Neural cell (in vitro differentiated cells): ENCODE measurements at regions not wholly inside any gene's neighbourhood (a gene's known extent, or its start where the extent isn't known, plus 50 kb on each side); places are given as distances from the start of the nearest gene placed in this dataset.

Experiments used
- EP300 ChIP-seq: fragments of 450-650 bp; conservative IDR thresholded peaks from 2 replicates; pipeline ENCODE4 v1.6.1; 2014; ENCODE audit warnings: antibody characterized with exemption, mild to moderate bottlenecking, moderate library complexity; ENCODE audit not compliant: poor library complexity, severe bottlenecking
- EZH2 ChIP-seq: fragments of 200-600, 300-800 bp; shearing (Covaris generic), sonication (generic); IDR thresholded peaks from 2 replicates; pipeline ENCODE4 v1.6.1; 2014; ENCODE audit warnings: antibody characterized with exemption, low read length, borderline replicate concordance, mild to moderate bottlenecking; ENCODE audit not compliant: insufficient read depth, poor library complexity, severe bottlenecking
- POLR2AphosphoS5 ChIP-seq: IDR thresholded peaks from 2 replicates; pipeline ENCODE4 v1.6.1; 2012

GRCh38 chr13:68128297-68128915, 898.3 kb upstream of the PCDH9 start:
- TF ChIP-seq EP300 (no peak), POLR2AphosphoS5 (no peak), EZH2 (no peak)
